Activated effector memory CD4-positive, alpha-beta T cell treated with Interleukin-2 at 50 U/mL for 16 hours (primary cell): ENCODE measurements at regions not wholly inside any gene's neighbourhood (a gene's known extent, or its start where the extent isn't known, plus 50 kb on each side); places are given as distances from the start of the nearest gene placed in this dataset.
"Not testable (repeated sequence)": the region's sequence is repeated elsewhere in the genome, so short reads cannot be mapped to it uniquely, and the experiment has no call there.

Experiments used
- DNase-seq: peaks from one replicate; pipeline ENCODE4 v3.0.0-alpha.2; 2020

- DNase-seq, result no peak
These were observed 96.0 kb downstream of the TMEM17 start for GRCh38 chr2:62410015-62410453.

GRCh38 chr2:62409442-62409841 is 96.6 kb downstream of the TMEM17 start:
- DNase-seq, result no peak

- DNase-seq, result no peak
These were observed 97.7 kb downstream of the TMEM17 start for GRCh38 chr2:62408241-62408677.

- DNase-seq, result no peak
These were observed 98.2 kb downstream of the TMEM17 start for GRCh38 chr2:62407838-62408237.

GRCh38 chr2:62407401-62407800 is 98.6 kb downstream of the TMEM17 start:
- no peak for DNase-seq

- no peak for DNase-seq
These were observed 99.4 kb downstream of the TMEM17 start for GRCh38 chr2:62406573-62407043.

GRCh38 chr2:62404913-62405312 is 101.1 kb downstream of the TMEM17 start:
- no peak for DNase-seq

GRCh38 chr2:62402156-62402555 is 103.8 kb downstream of the TMEM17 start:
- no peak for DNase-seq

- no peak for DNase-seq
These were observed 107.6 kb downstream of the TMEM17 start for GRCh38 chr2:62398356-62398755.

GRCh38 chr2:62396880-62397279 is 109.1 kb downstream of the TMEM17 start:
- DNase-seq, result no peak

GRCh38 chr2:62393293-62393692 is 112.7 kb downstream of the TMEM17 start:
- DNase-seq, result no peak

GRCh38 chr2:62391696-62392095 is 114.3 kb downstream of the TMEM17 start:
- DNase-seq, result no peak

- not testable (repeated sequence) for DNase-seq
These were observed 119.6 kb downstream of the TMEM17 start for GRCh38 chr2:62386378-62386777.

- no peak for DNase-seq
These were observed 122.1 kb downstream of the TMEM17 start for GRCh38 chr2:62383846-62384245.

GRCh38 chr2:62382757-62383156 is 123.2 kb downstream of the TMEM17 start:
- no peak for DNase-seq

- no peak for DNase-seq
These were observed 123.9 kb downstream of the TMEM17 start for GRCh38 chr2:62382122-62382521.

- DNase-seq, result no peak
These were observed 124.3 kb downstream of the TMEM17 start for GRCh38 chr2:62381656-62382055.

- no peak for DNase-seq
These were observed 126.4 kb downstream of the TMEM17 start for GRCh38 chr2:62379566-62379965.

- no peak for DNase-seq
These were observed 130.9 kb downstream of the TMEM17 start for GRCh38 chr2:62375113-62375420.

GRCh38 chr2:62374301-62375112 is 131.5 kb downstream of the TMEM17 start:
- DNase-seq, result no peak

- DNase-seq, result no peak
These were observed 133.2 kb downstream of the TMEM17 start for GRCh38 chr2:62372824-62373223.

GRCh38 chr2:62370321-62371250 is 135.4 kb downstream of the TMEM17 start:
- DNase-seq, result no peak

GRCh38 chr2:62369541-62370202 is 136.3 kb downstream of the TMEM17 start:
- no peak for DNase-seq
